Bronchial epithelial cell (primary cell): ENCODE measurements at regions not wholly inside any gene's neighbourhood (a gene's known extent, or its start where the extent isn't known, plus 50 kb on each side); places are given as distances from the start of the nearest gene placed in this dataset.
"Not testable (repeated sequence)": the region's sequence is repeated elsewhere in the genome, so short reads cannot be mapped to it uniquely, and the experiment has no call there.

Source experiments
- DNase-seq: peaks from one replicate; pipeline ENCODE4 v3.0.0-alpha.2; 2010; ENCODE audit warnings: low read depth
- FAIRE-seq: peaks from 2 replicates; lab custom pipeline; 2011; peaks lifted over from hg19 to GRCh38; lab: Jason Lieb, UNC
- H3K27me3 ChIP-seq: 2 replicates; pipeline ENCODE4 v1.5.1; 2011; ENCODE audit warnings: low read length; ENCODE audit not compliant: control insufficient read depth, insufficient read depth
- H3K36me3 ChIP-seq: 2 replicates; pipeline ENCODE4 v1.5.1; 2011; ENCODE audit warnings: low read length; ENCODE audit not compliant: control insufficient read depth, insufficient read depth
- H3K4me3 ChIP-seq: 2 replicates; pipeline ENCODE4 v1.5.1; 2011; ENCODE audit warnings: mild to moderate bottlenecking, low read depth, low read length, control low read depth
- TF ChIP-seq, protein P1 (sequence below): IDR thresholded peaks from 2 replicates; pipeline ENCODE4 v1.5.1; 2011; ENCODE audit warnings: mild to moderate bottlenecking, moderate library complexity, low read length, control low read depth, inconsistent platforms; ENCODE audit not compliant: insufficient read depth, severe bottlenecking

DNA sequence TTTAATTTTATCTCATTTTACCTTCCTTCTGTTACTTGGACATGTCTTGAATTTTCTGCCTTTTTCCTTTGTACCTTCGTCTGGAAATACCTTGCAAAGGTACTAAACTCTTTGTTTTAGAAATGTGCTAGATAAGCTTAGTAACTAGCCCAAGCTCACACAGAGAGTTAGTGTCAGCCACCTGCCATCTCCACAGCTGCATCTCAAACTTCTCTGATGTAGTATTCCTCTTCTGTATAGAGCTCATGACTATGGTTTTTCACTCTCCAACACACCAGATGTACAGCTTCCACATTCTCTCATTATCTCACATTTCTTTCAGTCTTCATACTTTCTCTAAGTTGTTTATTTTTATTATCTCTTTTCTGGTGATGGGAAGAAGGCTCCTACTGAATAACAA lies 516.6 kb upstream of the ROBO2 start:
- H3K4me3 ChIP-seq, result no peak overlapping the region
- no peak for DNase-seq
- no peaks in the 10 kb centered on the region for H3K36me3 ChIP-seq
- no peaks in the 10 kb centered on the region for H3K27me3 ChIP-seq
- TF ChIP-seq, protein P1, sequence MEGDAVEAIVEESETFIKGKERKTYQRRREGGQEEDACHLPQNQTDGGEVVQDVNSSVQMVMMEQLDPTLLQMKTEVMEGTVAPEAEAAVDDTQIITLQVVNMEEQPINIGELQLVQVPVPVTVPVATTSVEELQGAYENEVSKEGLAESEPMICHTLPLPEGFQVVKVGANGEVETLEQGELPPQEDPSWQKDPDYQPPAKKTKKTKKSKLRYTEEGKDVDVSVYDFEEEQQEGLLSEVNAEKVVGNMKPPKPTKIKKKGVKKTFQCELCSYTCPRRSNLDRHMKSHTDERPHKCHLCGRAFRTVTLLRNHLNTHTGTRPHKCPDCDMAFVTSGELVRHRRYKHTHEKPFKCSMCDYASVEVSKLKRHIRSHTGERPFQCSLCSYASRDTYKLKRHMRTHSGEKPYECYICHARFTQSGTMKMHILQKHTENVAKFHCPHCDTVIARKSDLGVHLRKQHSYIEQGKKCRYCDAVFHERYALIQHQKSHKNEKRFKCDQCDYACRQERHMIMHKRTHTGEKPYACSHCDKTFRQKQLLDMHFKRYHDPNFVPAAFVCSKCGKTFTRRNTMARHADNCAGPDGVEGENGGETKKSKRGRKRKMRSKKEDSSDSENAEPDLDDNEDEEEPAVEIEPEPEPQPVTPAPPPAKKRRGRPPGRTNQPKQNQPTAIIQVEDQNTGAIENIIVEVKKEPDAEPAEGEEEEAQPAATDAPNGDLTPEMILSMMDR, result no peak
- FAIRE-seq, result no peak

DNA sequence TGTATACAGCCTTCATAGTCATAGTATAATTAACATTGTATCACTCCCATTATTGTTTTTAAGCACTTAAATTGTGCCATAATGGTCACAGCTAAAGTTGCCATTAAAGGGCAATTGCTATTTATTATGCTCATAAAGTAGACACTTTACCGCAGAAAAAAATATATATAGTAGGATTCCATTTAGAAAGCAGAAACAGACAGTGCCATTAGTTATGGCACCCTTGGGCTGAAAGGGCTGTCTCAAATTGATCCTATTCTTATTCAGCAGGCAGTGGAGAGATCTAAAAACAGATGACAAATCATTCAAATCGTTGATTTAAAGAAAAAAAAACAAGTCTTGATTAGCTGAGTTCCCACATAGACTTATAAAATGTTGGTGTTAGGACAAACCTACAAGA lies 514.2 kb upstream of the ROBO2 start:
- Histone ChIP-seq H3K27me3 (no peaks in the 10 kb centered on the region), H3K4me3 (no peak overlapping the region), H3K36me3 (no peaks in the 10 kb centered on the region)
- TF ChIP-seq, protein P1, result no peak
- DNase-seq, result no peak
- no peak for FAIRE-seq

DNA sequence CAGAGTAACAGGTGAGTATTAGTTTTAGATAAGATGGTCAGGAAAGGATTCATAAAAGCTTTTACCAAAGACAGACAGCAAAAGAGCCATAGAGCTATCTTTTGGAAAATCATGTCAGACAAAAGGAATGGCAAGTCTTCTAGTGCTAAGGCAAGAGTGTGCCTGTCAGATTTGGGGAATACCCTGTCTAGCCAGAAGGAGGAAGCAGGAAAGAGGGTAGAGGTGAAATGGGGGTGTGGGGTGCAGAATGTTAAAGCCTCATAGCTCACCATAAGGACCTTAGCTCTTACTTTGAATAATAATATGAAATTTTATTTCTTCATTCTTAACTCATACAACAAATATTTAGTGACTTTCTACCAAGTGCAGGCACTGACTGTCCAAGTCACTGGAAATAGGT lies 512.1 kb upstream of the ROBO2 start:
- DNase-seq (no peak), FAIRE-seq (no peak)
- H3K36me3 ChIP-seq, result no peaks in the 10 kb centered on the region
- TF ChIP-seq, protein P1, result no peak
- no peak overlapping the region for H3K4me3 ChIP-seq
- H3K27me3 ChIP-seq, result no peaks in the 10 kb centered on the region

DNA sequence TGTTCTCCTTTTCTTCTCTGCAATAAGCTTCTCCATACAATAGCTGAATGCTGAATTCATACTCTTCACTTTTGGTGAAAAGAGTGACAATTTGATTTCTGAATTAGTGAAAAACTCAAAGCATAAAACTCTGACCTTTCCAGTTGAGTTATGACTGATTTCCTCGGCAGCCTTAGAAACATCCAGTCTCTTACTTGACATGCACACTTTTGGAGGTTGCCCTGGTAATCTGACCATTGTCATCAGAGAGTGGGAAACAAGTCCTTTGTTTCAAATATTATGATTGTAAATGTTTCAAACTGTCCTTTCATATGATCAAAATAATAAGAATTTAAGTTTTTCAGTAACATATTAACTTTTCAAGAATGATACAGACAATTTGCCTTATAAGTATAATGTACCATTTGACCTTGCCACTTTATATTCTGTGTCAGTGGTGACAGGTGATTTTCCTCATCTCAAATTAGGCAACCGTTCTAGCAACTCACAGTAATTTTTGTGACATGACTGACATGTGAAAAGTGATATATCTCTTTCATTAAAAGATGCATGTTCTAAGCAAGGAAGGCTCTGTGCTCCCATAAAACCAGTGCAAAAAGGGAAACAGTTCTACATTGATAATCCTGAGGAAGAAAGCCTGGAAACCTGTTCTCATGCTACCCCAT lies 507.6 kb upstream of the ROBO2 start:
- H3K36me3 ChIP-seq, result no peaks in the 10 kb centered on the region
- no peak for DNase-seq
- H3K27me3 ChIP-seq, result no peaks in the 10 kb centered on the region
- FAIRE-seq, result no peak
- TF ChIP-seq, protein P1, result no peak
- no peak overlapping the region for H3K4me3 ChIP-seq

DNA sequence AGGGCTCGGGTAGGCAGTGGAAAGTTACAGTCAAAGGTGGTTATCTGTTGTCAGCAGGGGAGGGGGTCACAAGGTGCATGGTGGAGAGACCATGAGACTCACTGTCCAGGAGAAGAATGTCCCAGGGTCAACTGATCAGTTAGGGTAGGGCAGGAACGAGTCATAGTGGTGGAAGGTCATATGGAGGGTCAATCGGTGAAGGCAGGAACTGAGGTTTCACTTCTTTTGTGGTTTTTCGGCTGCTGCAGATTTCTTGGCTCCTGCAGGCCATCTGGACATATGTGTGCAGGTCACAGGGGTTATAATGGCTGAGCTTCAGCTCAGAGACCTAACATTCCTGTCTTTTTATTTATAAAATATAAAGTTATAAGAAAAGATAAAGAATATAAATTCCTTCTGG lies 506.2 kb upstream of the ROBO2 start:
- H3K36me3 ChIP-seq, H3K27me3 ChIP-seq, FAIRE-seq, H3K4me3 ChIP-seq, DNase-seq: not testable (repeated sequence)

DNA sequence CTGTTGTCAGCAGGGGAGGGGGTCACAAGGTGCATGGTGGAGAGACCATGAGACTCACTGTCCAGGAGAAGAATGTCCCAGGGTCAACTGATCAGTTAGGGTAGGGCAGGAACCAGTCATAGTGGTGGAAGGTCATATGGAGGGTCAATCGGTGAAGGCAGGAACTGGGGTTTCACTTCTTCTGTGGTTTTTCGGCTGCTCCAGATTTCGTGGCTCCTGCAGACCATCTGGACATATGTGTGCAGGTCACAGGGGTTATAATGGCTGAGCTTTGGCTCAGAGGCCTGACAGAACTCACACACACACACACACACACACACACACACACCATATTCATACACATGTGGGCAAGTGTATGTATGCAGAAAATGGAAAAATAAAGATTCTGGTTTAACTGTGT lies 502.0 kb upstream of the ROBO2 start:
- peak; percentile 99 for FAIRE-seq
- not testable (repeated sequence) for H3K27me3 ChIP-seq, H3K36me3 ChIP-seq, H3K4me3 ChIP-seq, DNase-seq

DNA sequence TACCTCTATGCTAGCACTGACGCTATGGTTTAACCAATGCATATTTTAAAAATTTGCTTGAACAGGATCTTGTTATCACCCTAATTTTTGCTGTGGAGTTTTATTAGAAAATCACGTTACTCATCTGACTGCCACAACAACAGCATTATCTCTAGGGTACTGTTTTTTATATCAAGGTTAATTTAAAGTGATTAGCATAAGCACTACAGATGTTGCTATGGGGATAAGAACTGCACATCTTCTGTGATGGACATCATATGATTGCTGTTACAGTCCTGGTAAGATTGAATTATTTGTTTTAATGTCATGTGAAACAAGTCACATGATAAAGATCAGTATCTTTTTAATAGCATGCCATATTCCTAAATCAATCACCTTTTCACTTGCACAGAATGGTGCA lies 492.2 kb upstream of the ROBO2 start:
- no peak for FAIRE-seq

More for the DNA sequence above, 492.2 kb upstream of the ROBO2 start:
- Histone ChIP-seq H3K36me3 (no peaks in the 10 kb centered on the region), H3K4me3 (no peak overlapping the region), H3K27me3 (no peaks in the 10 kb centered on the region)
- TF ChIP-seq, protein P1, result no peak
- DNase-seq, result no peak
